Suprapubic skin (tissue), 4 donors: ENCODE measurements at regions not wholly inside any gene's neighbourhood (a gene's known extent, or its start where the extent isn't known, plus 50 kb on each side); places are given as distances from the start of the nearest gene placed in this dataset.

Source experiments
- DNase-seq, 2 donors: peaks; one replicate each; pipeline ENCODE4 v3.0.0-alpha.2; 2019; ENCODE audit warnings: low spot score in 2 of 2
- H3K27ac ChIP-seq: fragments of 200-600 bp; sonication (generic); one replicate; pipeline ENCODE4 v1.5.1; 2019
- H3K27me3 ChIP-seq: fragments of 200-600 bp; sonication (generic); one replicate; pipeline ENCODE4 v1.5.1; 2019
- H3K36me3 ChIP-seq: fragments of 200-600 bp; sonication (generic); one replicate; pipeline ENCODE4 v1.5.1; 2019
- H3K4me1 ChIP-seq: fragments of 200-600 bp; sonication (generic); one replicate; pipeline ENCODE4 v1.5.1; 2019
- H3K4me3 ChIP-seq: fragments of 200-600 bp; sonication (generic); one replicate; pipeline ENCODE4 v1.5.1; 2019; ENCODE audit warnings: mild to moderate bottlenecking
- H3K9me3 ChIP-seq: fragments of 200-600 bp; sonication (generic); one replicate; pipeline ENCODE4 v1.5.1; 2019
- CTCF ChIP-seq, 2 donors: fragments of 200-600 bp in 1 of 2; fragments of 450-650 bp in 1 of 2; sonication (generic) in 1 of 2; IDR thresholded peaks; one replicate each; pipeline ENCODE4 v1.5.1; 2016 to 2019; ENCODE audit warnings: antibody characterized with exemption in 2 of 2, mild to moderate bottlenecking in 1 of 2, moderate library complexity in 1 of 2
- EP300 ChIP-seq: sonication (generic); formaldehyde crosslinking; IDR thresholded peaks from one replicate; pipeline ENCODE4 v1.6.1; 2017; ENCODE audit warnings: antibody characterized with exemption
- POLR2A ChIP-seq, 2 donors: fragments of 450-650 bp; IDR thresholded peaks; one replicate each; pipeline ENCODE4 v1.6.1; 2017; ENCODE audit warnings: antibody characterized with exemption in 2 of 2, mild to moderate bottlenecking in 2 of 2, moderate library complexity in 2 of 2
- POLR2AphosphoS5 ChIP-seq, 3 donors: sonication (generic); formaldehyde crosslinking; IDR thresholded peaks; one replicate each; pipeline ENCODE4 v1.6.1; 2017; ENCODE audit warnings: antibody characterized with exemption in 3 of 3
- WGBS: methylation state at CpG from one replicate; pipeline ENCODE4 v1.1.5; 2018; 5-methylcytosine and 5-hydroxymethylcytosine counted together

- WGBS, result 85% methylated on average over 6 of the region's 9 CpGs
- no peak overlapping the region for H3K27ac ChIP-seq
Measured at GRCh38 chr11:119520966-119521365, 98.0 kb upstream of the THY1 start.

GRCh38 chr11:119520400-119520799 is 97.4 kb upstream of the THY1 start:
- no peak overlapping the region for H3K27ac ChIP-seq
- H3K4me1 ChIP-seq, result no peaks in the 10 kb centered on the region
- no peak overlapping the region for H3K4me3 ChIP-seq
- H3K36me3 ChIP-seq, result no peaks in the 10 kb centered on the region
- H3K9me3 ChIP-seq, result no peaks in the 10 kb centered on the region
- H3K27me3 ChIP-seq, result no peaks in the 10 kb centered on the region
- WGBS, result 75% methylated on average over 1 of the region's 1 CpG
- TF ChIP-seq POLR2A (IDR thresholded peaks at IDR 0.05), result no peak
- TF ChIP-seq EP300, result no peak
- TF ChIP-seq POLR2AphosphoS5 (IDR thresholded peaks at IDR 0.05), result no peak
- no peak for TF ChIP-seq CTCF (IDR thresholded peaks at IDR 0.05)
- DNase-seq, result no peak

More at GRCh38 chr11:119520966-119521365, 98.0 kb upstream of the THY1 start:
- H3K36me3 ChIP-seq, result no peaks in the 10 kb centered on the region
- TF ChIP-seq POLR2AphosphoS5 (IDR thresholded peaks at IDR 0.05) (no peak), POLR2A (IDR thresholded peaks at IDR 0.05) (no peak), EP300 (no peak), CTCF (IDR thresholded peaks at IDR 0.05) (no peak)
- H3K9me3 ChIP-seq, result no peaks in the 10 kb centered on the region
- H3K27me3 ChIP-seq, result no peaks in the 10 kb centered on the region
- H3K4me3 ChIP-seq, result no peak overlapping the region
- no peak for DNase-seq
- H3K4me1 ChIP-seq, result no peaks in the 10 kb centered on the region

- H3K4me3 ChIP-seq, result no peak overlapping the region
- no peak overlapping the region for H3K27ac ChIP-seq
- TF ChIP-seq EP300, result no peak
- TF ChIP-seq POLR2AphosphoS5 (IDR thresholded peaks at IDR 0.05), result no peak
- DNase-seq, result no peak
- no peaks in the 10 kb centered on the region for H3K36me3 ChIP-seq
- 77% methylated on average over 5 of the region's 5 CpGs for WGBS
- H3K4me1 ChIP-seq, result no peaks in the 10 kb centered on the region
- H3K9me3 ChIP-seq, result no peaks in the 10 kb centered on the region
- H3K27me3 ChIP-seq, result no peaks in the 10 kb centered on the region
Measured at GRCh38 chr11:119519796-119520195, 96.8 kb upstream of the THY1 start.

GRCh38 chr11:119518746-119519730 is 96.1 kb upstream of the THY1 start:
- H3K9me3 ChIP-seq, result no peaks in the 10 kb centered on the region
- H3K4me1 ChIP-seq, result no peaks in the 10 kb centered on the region
- TF ChIP-seq POLR2AphosphoS5 (IDR thresholded peaks at IDR 0.05) (no peak), EP300 (no peak), POLR2A (IDR thresholded peaks at IDR 0.05) (no peak), CTCF (IDR thresholded peaks at IDR 0.05) (no peak)
- H3K27me3 ChIP-seq, result no peaks in the 10 kb centered on the region
- no peak overlapping the region for H3K27ac ChIP-seq
- no peak for DNase-seq
- no peaks in the 10 kb centered on the region for H3K36me3 ChIP-seq
- H3K4me3 ChIP-seq, result no peak overlapping the region
- 68% methylated on average over 12 of the region's 12 CpGs for WGBS

- Histone ChIP-seq H3K9me3 (no peaks in the 10 kb centered on the region), H3K36me3 (no peaks in the 10 kb centered on the region), H3K27ac (no peak overlapping the region), H3K27me3 (peaks cover 5% of the 10 kb centered on the region), H3K4me1 (no peaks in the 10 kb centered on the region), H3K4me3 (no peak overlapping the region)
- WGBS, result 68% methylated on average over 12 of the region's 12 CpGs
- TF ChIP-seq EP300, result no peak
- no peak for TF ChIP-seq CTCF (IDR thresholded peaks at IDR 0.05)
- TF ChIP-seq POLR2A (IDR thresholded peaks at IDR 0.05), result no peak
- DNase-seq, result no peak
Measured at GRCh38 chr11:119515771-119516400, 92.9 kb upstream of the THY1 start.
